B cell (primary cell): ENCODE measurements at regions not wholly inside any gene's neighbourhood (a gene's known extent, or its start where the extent isn't known, plus 50 kb on each side); places are given as distances from the start of the nearest gene placed in this dataset.

Source experiments
- ATAC-seq: fragments of 200-7000 bp; cut with Tn5 transposase; one replicate; pipeline ENCODE4 v1.10.0; 2021; ENCODE audit warnings: low read depth, mild to moderate bottlenecking, moderate number of reproducible peaks, moderate library complexity
- CTCF ChIA-PET: fragments of 350-600 bp; sonication (Branson Sonifier 250); formaldehyde crosslinking; loops from one replicate; lab custom pipeline; 2021; ENCODE audit warnings: antibody characterized with exemption, inconsistent platforms; lab: Charles Lee
- POLR2A ChIA-PET: fragments of 350-600 bp; sonication (Branson Sonifier 250); formaldehyde crosslinking; loops from one replicate; lab custom pipeline; 2021; ENCODE audit warnings: antibody characterized with exemption; lab: Charles Lee
- DNase-seq: peaks from one replicate; pipeline ENCODE4 v3.0.0; 2013
- H2AFZ ChIP-seq: 2 replicates; pipeline ENCODE4 v1.6.1; 2012; ENCODE audit warnings: mild to moderate bottlenecking, low read depth, low read length; ENCODE audit not compliant: insufficient read depth, poor library complexity, severe bottlenecking
- H3K27ac ChIP-seq, 2 donors: 1 replicate in 1 of 2; 2 replicates in 1 of 2; pipeline ENCODE4 v1.5.1; 2012 to 2013; ENCODE audit warnings: low read length in 2 of 2, mild to moderate bottlenecking in 2 of 2, moderate library complexity in 1 of 2
- H3K27me3 ChIP-seq, 4 experiments: fragments of 200-600 bp in 1 of 4; sonication (generic) in 1 of 4; replicated peaks in 1 of 4; 1 replicate in 2 of 4; 2 replicates in 2 of 4; pipeline versions ENCODE4 v1.6.1 to v1.7.0; 2013 to 2016; ENCODE audit warnings: low read length in 3 of 4, mild to moderate bottlenecking in 2 of 4, mixed read lengths in 1 of 4, moderate library complexity in 1 of 4; ENCODE audit not compliant: insufficient read depth in 4 of 4, control insufficient read depth in 3 of 4; ENCODE audit errors: control extremely low read depth in 1 of 4
- H3K36me3 ChIP-seq, 2 experiments: replicated peaks in 1 of 2; 1 replicate in 1 of 2; 2 replicates in 1 of 2; pipeline versions ENCODE4 v1.6.1 to v1.7.1; 2013; ENCODE audit warnings: low read length in 1 of 2; ENCODE audit not compliant: insufficient read depth in 2 of 2, control insufficient read depth in 1 of 2; ENCODE audit errors: control extremely low read depth in 1 of 2, extremely low read depth in 1 of 2
- H3K4me1 ChIP-seq, 2 donors: fragments of 200-600 bp in 1 of 2; sonication (generic) in 1 of 2; 1 replicate in 1 of 2; 2 replicates in 1 of 2; pipeline versions ENCODE4 v1.5.1 to v1.6.1; 2013 to 2017; ENCODE audit warnings: low read length in 2 of 2; ENCODE audit not compliant: control insufficient read depth in 2 of 2, insufficient read depth in 2 of 2
- H3K4me2 ChIP-seq: replicated peaks from 2 replicates; pipeline ENCODE3; 2012; ENCODE audit warnings: mild to moderate bottlenecking, low read depth, low read length; ENCODE audit not compliant: poor library complexity, severe bottlenecking
- H3K4me3 ChIP-seq, 5 experiments: fragments of 200-600 bp in 1 of 5; sonication (generic) in 1 of 5; 1 replicate in 3 of 5; 2 replicates in 2 of 5; pipeline versions ENCODE4 v1.5.1 to v1.7.0; 2011 to 2016; ENCODE audit warnings: low read length in 4 of 5, mild to moderate bottlenecking in 4 of 5, low read depth in 2 of 5, control low read depth in 1 of 5, moderate library complexity in 1 of 5; ENCODE audit not compliant: insufficient read depth in 1 of 5; ENCODE audit errors: control extremely low read depth in 1 of 5, extremely low read depth in 1 of 5
- H3K79me2 ChIP-seq: fragments of 200-600 bp; sonication (generic); one replicate; pipeline ENCODE4 v1.6.0; 2016; ENCODE audit warnings: low read length; ENCODE audit not compliant: control insufficient read depth, insufficient read depth
- H3K9ac ChIP-seq: fragments of 200-600 bp; sonication (generic); 2 replicates; pipeline ENCODE4 v1.6.1; 2017; ENCODE audit warnings: mild to moderate bottlenecking, low read length, moderate library complexity
- H3K9me3 ChIP-seq, 3 donors: one replicate each; pipeline versions ENCODE4 v1.6.1 to v1.7.1; 2013; ENCODE audit warnings: low read length in 2 of 3; ENCODE audit not compliant: control insufficient read depth in 2 of 3, insufficient read depth in 1 of 3; ENCODE audit errors: control extremely low read depth in 1 of 3
- H4K20me1 ChIP-seq: 2 replicates; pipeline ENCODE4 v1.6.0; 2012; ENCODE audit warnings: mild to moderate bottlenecking, low read length; ENCODE audit not compliant: insufficient read depth, control insufficient read depth, poor library complexity, severe bottlenecking
- H3K27ac Mint-ChIP-seq: one replicate; pipeline ENCODE4 v1.8.0; 2021; ENCODE audit warnings: mixed read lengths
- H3K27me3 Mint-ChIP-seq: one replicate; pipeline ENCODE4 v1.8.0; 2021; ENCODE audit warnings: mixed read lengths
- H3K4me1 Mint-ChIP-seq: one replicate; pipeline ENCODE4 v1.8.0; 2021; ENCODE audit warnings: mixed read lengths
- H3K4me3 Mint-ChIP-seq: one replicate; pipeline ENCODE4 v1.8.0; 2021; ENCODE audit warnings: mixed read lengths
- H3K9me3 Mint-ChIP-seq: one replicate; pipeline ENCODE4 v1.8.0; 2022; ENCODE audit warnings: mixed read lengths; ENCODE audit not compliant: insufficient read depth
- CTCF ChIP-seq: fragments of 200-600 bp; IDR thresholded peaks from one replicate; pipeline ENCODE4 v1.8.0; 2022; ENCODE audit warnings: antibody characterized with exemption, mild to moderate bottlenecking
- EZH2 ChIP-seq: IDR thresholded peaks from 2 replicates; pipeline ENCODE4 v1.6.1; 2012; ENCODE audit warnings: borderline replicate concordance, low read depth, mild to moderate bottlenecking, moderate library complexity, low read length; ENCODE audit not compliant: insufficient read depth, poor library complexity, severe bottlenecking
- WGBS: methylation state at CpG from one replicate; pipeline ENCODE4 v1.1.5; 2013; ENCODE audit warnings: missing lambda C conversion rate; ENCODE audit not compliant: insufficient coverage; 5-methylcytosine and 5-hydroxymethylcytosine counted together
- intact Hi-C: fragments of 100-400 bp; cut with micrococcal nuclease; formaldehyde crosslinking; loops from one replicate; pipeline ENCODE4 v1.10.0; 2022

- POLR2A ChIA-PET, result no interaction called here
- no peak overlapping the region for H3K4me3 Mint-ChIP-seq
Measured at GRCh38 chr11:32323814-32324130, 111.6 kb downstream of the WT1 start.

GRCh38 chr11:32325187-32325586 is 110.2 kb downstream of the WT1 start:
- no peaks in the 10 kb centered on the region for H4K20me1 ChIP-seq
- H3K4me2 ChIP-seq, result no peak overlapping the region
- H3K4me1 ChIP-seq, result no peaks in the 10 kb centered on the region
- ChIA-PET POLR2A (no interaction called here), CTCF (interaction anchor here (0.7 to 1.1 kb wide), 2 partner anchors 28 to 109 kb away, joined by 3 read pairs; no protein-coding TSS in a partner anchor)
- Mint-ChIP-seq H3K27ac (no peak overlapping the region), H3K4me3 (no peak overlapping the region), H3K4me1 (no peaks in the 10 kb centered on the region), H3K9me3 (no peaks in the 10 kb centered on the region), H3K27me3 (peaks cover 13% of the 10 kb centered on the region)
- no peak for DNase-seq
- TF ChIP-seq EZH2, result no peak
- no peak for TF ChIP-seq CTCF
- no peaks in the 10 kb centered on the region for H3K79me2 ChIP-seq
- no peak overlapping the region for H3K4me3 ChIP-seq
- no peak overlapping the region for H2AFZ ChIP-seq
- H3K9ac ChIP-seq, result no peak overlapping the region
- H3K36me3 ChIP-seq, result no peaks in the 10 kb centered on the region
- intact Hi-C loops, result no loop called here
- no peaks in the 10 kb centered on the region for H3K27me3 ChIP-seq
- 79% methylated on average over 2 of the region's 3 CpGs for WGBS
- no peak for ATAC-seq
- H3K27ac ChIP-seq, result no peak overlapping the region
- H3K9me3 ChIP-seq, result no peaks in the 10 kb centered on the region

More at GRCh38 chr11:32323814-32324130, 111.6 kb downstream of the WT1 start:
- Mint-ChIP-seq H3K27me3 (peaks cover 15% of the 10 kb centered on the region), H3K4me1 (no peaks in the 10 kb centered on the region), H3K27ac (no peak overlapping the region), H3K9me3 (no peaks in the 10 kb centered on the region)
- no peaks in the 10 kb centered on the region for H3K27me3 ChIP-seq
- no peak overlapping the region for H3K4me2 ChIP-seq
- peak; percentile 55 for TF ChIP-seq CTCF
- no peak for TF ChIP-seq EZH2
- no peaks in the 10 kb centered on the region for H3K4me1 ChIP-seq
- H3K9ac ChIP-seq, result no peak overlapping the region
- no peak overlapping the region for H3K27ac ChIP-seq
- CTCF ChIA-PET, result interaction anchor here (0.6 to 2.9 kb wide), 10 partner anchors 9 to 742 kb away, joined by 3 to 21 read pairs (median 4); no protein-coding TSS in a partner anchor
- H3K4me3 ChIP-seq, result no peak overlapping the region
- no CpG with 5 or more reads among the region's 3 CpGs for WGBS
- intact Hi-C loops, result no loop called here
- no peak for DNase-seq
- no peaks in the 10 kb centered on the region for H3K36me3 ChIP-seq
- H4K20me1 ChIP-seq, result no peaks in the 10 kb centered on the region
- no peaks in the 10 kb centered on the region for H3K79me2 ChIP-seq
- no peak overlapping the region for H2AFZ ChIP-seq
- H3K9me3 ChIP-seq, result no peaks in the 10 kb centered on the region
- ATAC-seq, result no peak
